ENCODE measurements at regions not wholly inside any gene's neighbourhood (a gene's known extent, or its start where the extent isn't known, plus 50 kb on each side); places are given as distances from the start of the nearest gene placed in this dataset.

GRCh38 chr4:188804861-188805260 lies 665.6 kb downstream of the TRIML1 start:
- H3K4me3 Mint-ChIP-seq (ENCODE audit: low read depth), result no peak overlapping the region
- no peak overlapping the region for H3K27ac Mint-ChIP-seq
- TF ChIP-seq, protein P1, sequence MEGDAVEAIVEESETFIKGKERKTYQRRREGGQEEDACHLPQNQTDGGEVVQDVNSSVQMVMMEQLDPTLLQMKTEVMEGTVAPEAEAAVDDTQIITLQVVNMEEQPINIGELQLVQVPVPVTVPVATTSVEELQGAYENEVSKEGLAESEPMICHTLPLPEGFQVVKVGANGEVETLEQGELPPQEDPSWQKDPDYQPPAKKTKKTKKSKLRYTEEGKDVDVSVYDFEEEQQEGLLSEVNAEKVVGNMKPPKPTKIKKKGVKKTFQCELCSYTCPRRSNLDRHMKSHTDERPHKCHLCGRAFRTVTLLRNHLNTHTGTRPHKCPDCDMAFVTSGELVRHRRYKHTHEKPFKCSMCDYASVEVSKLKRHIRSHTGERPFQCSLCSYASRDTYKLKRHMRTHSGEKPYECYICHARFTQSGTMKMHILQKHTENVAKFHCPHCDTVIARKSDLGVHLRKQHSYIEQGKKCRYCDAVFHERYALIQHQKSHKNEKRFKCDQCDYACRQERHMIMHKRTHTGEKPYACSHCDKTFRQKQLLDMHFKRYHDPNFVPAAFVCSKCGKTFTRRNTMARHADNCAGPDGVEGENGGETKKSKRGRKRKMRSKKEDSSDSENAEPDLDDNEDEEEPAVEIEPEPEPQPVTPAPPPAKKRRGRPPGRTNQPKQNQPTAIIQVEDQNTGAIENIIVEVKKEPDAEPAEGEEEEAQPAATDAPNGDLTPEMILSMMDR (IDR thresholded peaks at IDR 0.05; ENCODE audit: unreplicated experiment), result no peak
- H3K27me3 Mint-ChIP-seq, result no peaks in the 10 kb centered on the region
- peaks cover 4% of the 10 kb centered on the region for H3K4me1 Mint-ChIP-seq (ENCODE audit: low read depth)
- no peaks in the 10 kb centered on the region for H3K9me3 Mint-ChIP-seq (ENCODE audit: low read depth)
- H3K36me3 Mint-ChIP-seq (ENCODE audit: insufficient read depth), result no peaks in the 10 kb centered on the region
- DNase-seq (ENCODE audit: low spot score, unreplicated experiment), result no peak

DNA sequence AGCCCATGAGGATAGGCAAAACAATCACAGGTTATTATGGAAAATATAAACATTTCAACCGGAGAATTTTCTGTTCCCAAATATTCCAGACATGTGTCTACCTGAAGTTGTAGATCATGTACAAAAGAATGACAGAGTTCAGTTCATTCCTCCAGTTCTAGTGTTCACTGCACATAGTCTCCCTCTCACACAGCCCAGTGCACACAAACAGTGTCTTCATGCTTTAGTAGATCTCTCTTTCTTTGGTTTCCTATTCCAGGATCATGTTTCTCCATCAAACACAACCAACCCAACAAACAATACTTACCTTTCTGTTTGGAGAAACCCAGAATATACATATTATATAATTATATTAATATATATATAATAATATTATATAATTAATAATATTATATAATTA lies 671.9 kb downstream of the TRIML1 start:
- no peak for DNase-seq (ENCODE audit: low spot score, unreplicated experiment)
- no peak overlapping the region for H3K4me3 Mint-ChIP-seq (ENCODE audit: low read depth)
- no peak overlapping the region for H3K27ac Mint-ChIP-seq
- peaks cover 3% of the 10 kb centered on the region for H3K36me3 Mint-ChIP-seq (ENCODE audit: insufficient read depth)
- TF ChIP-seq, protein P1 (IDR thresholded peaks at IDR 0.05; ENCODE audit: unreplicated experiment), result no peak
- H3K9me3 Mint-ChIP-seq (ENCODE audit: low read depth), result peaks cover 7% of the 10 kb centered on the region
- H3K4me1 Mint-ChIP-seq (ENCODE audit: low read depth), result peaks cover 4% of the 10 kb centered on the region
- H3K27me3 Mint-ChIP-seq, result no peaks in the 10 kb centered on the region

DNA sequence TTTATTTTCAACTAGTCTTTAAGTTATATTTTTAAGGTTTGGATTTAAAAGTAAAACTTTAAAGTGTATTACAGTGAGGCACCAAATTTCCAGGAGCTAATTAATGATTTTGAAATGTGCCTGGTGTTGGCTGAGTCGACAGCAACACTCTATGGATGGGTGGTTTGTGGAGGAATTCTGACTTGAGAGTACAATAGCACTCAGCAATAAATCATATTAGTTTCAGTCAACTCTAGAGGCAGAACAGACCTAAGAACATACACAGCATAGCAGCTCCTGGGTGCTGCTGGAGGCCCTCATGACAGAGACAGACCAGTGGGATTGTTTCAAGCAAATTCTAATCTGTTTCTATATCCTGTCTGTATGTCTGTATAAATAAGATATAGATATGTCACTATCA lies 673.4 kb downstream of the TRIML1 start:
- TF ChIP-seq, protein P1 (IDR thresholded peaks at IDR 0.05; ENCODE audit: unreplicated experiment), result no peak
- peaks cover 4% of the 10 kb centered on the region for H3K4me1 Mint-ChIP-seq (ENCODE audit: low read depth)
- peaks cover 7% of the 10 kb centered on the region for H3K9me3 Mint-ChIP-seq (ENCODE audit: low read depth)
- no peak overlapping the region for H3K27ac Mint-ChIP-seq
- H3K27me3 Mint-ChIP-seq, result no peaks in the 10 kb centered on the region
- no peak for DNase-seq (ENCODE audit: low spot score, unreplicated experiment)
- H3K4me3 Mint-ChIP-seq (ENCODE audit: low read depth), result no peak overlapping the region
- H3K36me3 Mint-ChIP-seq (ENCODE audit: insufficient read depth), result peaks cover 3% of the 10 kb centered on the region

GRCh38 chr4:188818300-188818699 lies 679.1 kb downstream of the TRIML1 start:
- no peak for DNase-seq (ENCODE audit: low spot score, unreplicated experiment)
- H3K4me1 Mint-ChIP-seq (ENCODE audit: low read depth), result no peaks in the 10 kb centered on the region
- no peak overlapping the region for H3K27ac Mint-ChIP-seq
- TF ChIP-seq, protein P1 (IDR thresholded peaks at IDR 0.05; ENCODE audit: unreplicated experiment), result no peak
- H3K4me3 Mint-ChIP-seq (ENCODE audit: low read depth), result no peak overlapping the region
- H3K36me3 Mint-ChIP-seq (ENCODE audit: insufficient read depth), result peaks cover 3% of the 10 kb centered on the region
- H3K9me3 Mint-ChIP-seq (ENCODE audit: low read depth), result peaks cover 7% of the 10 kb centered on the region
- H3K27me3 Mint-ChIP-seq, result no peaks in the 10 kb centered on the region

- H3K36me3 Mint-ChIP-seq (ENCODE audit: insufficient read depth), result no peaks in the 10 kb centered on the region
- no peak overlapping the region for H3K27ac Mint-ChIP-seq
- TF ChIP-seq, protein P1 (IDR thresholded peaks at IDR 0.05; ENCODE audit: unreplicated experiment), result no peak
- no peaks in the 10 kb centered on the region for H3K27me3 Mint-ChIP-seq
- peaks cover 2% of the 10 kb centered on the region for H3K9me3 Mint-ChIP-seq (ENCODE audit: low read depth)
- no peak overlapping the region for H3K4me3 Mint-ChIP-seq (ENCODE audit: low read depth)
- no peak for DNase-seq (ENCODE audit: low spot score, unreplicated experiment)
- no peaks in the 10 kb centered on the region for H3K4me1 Mint-ChIP-seq (ENCODE audit: low read depth)
Measured at GRCh38 chr4:188819233-188819632, 680.0 kb downstream of the TRIML1 start.
